Body of pancreas (tissue), 4 donors: ENCODE measurements at regions not wholly inside any gene's neighbourhood (a gene's known extent, or its start where the extent isn't known, plus 50 kb on each side); places are given as distances from the start of the nearest gene placed in this dataset.

ENCODE experiments used
- ATAC-seq: fragments of 150-250 bp; one replicate; pipeline ENCODE4 v1.9.1; 2016
- DNase-seq, 4 donors: peaks; one replicate each; pipeline ENCODE4 v3.0.0-alpha.2; 2019
- H3K27ac ChIP-seq, 4 donors: fragments of 200-600 bp; sonication (generic); 1 replicate in 3 of 4; 2 replicates in 1 of 4; pipeline versions ENCODE4 v1.5.1 to v1.6.1; 2016 to 2019; ENCODE audit warnings: mild to moderate bottlenecking in 1 of 4, mixed read lengths in 1 of 4, moderate library complexity in 1 of 4
- H3K27me3 ChIP-seq, 2 donors: fragments of 200-600 bp; sonication (generic); one replicate each; pipeline ENCODE4 v1.6.0; 2016; ENCODE audit warnings: mild to moderate bottlenecking in 1 of 2
- H3K36me3 ChIP-seq, 2 donors: fragments of 200-600 bp; sonication (generic); replicated peaks in 1 of 2; 2 replicates each; pipeline ENCODE4 v1.5.1; 2016; ENCODE audit warnings: low read depth in 2 of 2; ENCODE audit not compliant: insufficient read depth in 1 of 2
- H3K4me1 ChIP-seq: fragments of 200-600 bp; sonication (generic); one replicate; pipeline ENCODE4 v1.6.0; 2016
- H3K4me3 ChIP-seq, 2 donors: fragments of 200-600 bp; sonication (generic); 1 replicate in 1 of 2; 2 replicates in 1 of 2; pipeline ENCODE4 v1.5.1; 2016 to 2019
- H3K9me3 ChIP-seq, 3 donors: fragments of 200-600 bp; sonication (generic); 1 replicate in 2 of 3; 2 replicates in 1 of 3; pipeline ENCODE4 v1.5.1; 2016
- POLR2A ChIP-seq, 3 donors: fragments of 450-650 bp; IDR thresholded peaks; one replicate each; pipeline ENCODE4 v1.6.1; 2016; ENCODE audit warnings: antibody characterized with exemption in 3 of 3, mild to moderate bottlenecking in 2 of 3
- WGBS, 2 donors: methylation state at CpG; one replicate each; pipeline ENCODE4 v1.1.5; 2017; 5-methylcytosine and 5-hydroxymethylcytosine counted together
- intact Hi-C: fragments of 100-400 bp; cut with DNase I; formaldehyde crosslinking; loops from one replicate; pipeline ENCODE4 v1.15.1; 2023
- TF ChIP-seq, protein P1 (sequence below), 7 experiments: fragments of 450-650 bp in 4 of 7; fragments of 200-600 bp in 3 of 7; sonication (generic) in 3 of 7; IDR thresholded peaks; one replicate each; pipeline ENCODE4 v1.5.1; 2016 to 2019; ENCODE audit warnings: antibody characterized with exemption in 7 of 7

DNA sequence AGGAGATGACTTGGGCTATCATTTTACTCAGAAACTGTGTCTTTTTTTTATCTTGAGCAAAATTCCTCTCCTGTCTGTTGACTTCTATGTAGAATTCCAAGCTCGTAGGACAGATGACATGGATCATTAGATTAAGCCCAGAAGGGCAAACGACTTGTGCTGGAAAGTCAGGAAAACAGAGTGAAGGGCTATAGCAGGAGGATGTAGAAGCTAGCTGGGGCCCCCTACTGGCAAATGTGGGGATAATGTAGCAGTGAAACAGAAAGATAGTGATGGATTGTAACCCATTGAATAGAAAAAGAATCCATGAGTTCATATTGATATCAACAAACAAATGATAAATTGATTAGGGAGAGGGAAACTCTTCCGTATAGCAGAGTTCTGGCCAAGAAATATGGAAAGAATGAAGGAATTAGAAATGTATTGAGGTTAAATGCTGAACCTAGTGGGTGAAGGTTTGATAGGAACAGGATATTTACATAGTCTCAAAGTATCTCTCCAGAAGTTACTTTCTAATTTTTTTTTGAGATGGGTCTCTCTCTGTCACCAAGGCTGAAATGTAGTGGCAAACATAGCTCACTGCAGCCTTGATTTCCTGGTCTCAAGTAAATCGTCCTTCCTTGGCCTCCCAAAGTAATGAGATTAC, 103.6 kb downstream of the LYZL1 start:
- DNase-seq = peak; percentile 46 to 60 (median 50)
- Histone ChIP-seq H3K27ac (no peak overlapping the region), H3K27me3 (no peaks in the 10 kb centered on the region), H3K36me3 (no peaks in the 10 kb centered on the region), H3K4me3 (no peak overlapping the region), H3K4me1 (no peaks in the 10 kb centered on the region), H3K9me3 (no peaks in the 10 kb centered on the region)
- intact Hi-C loops = loop anchor here (10.0 kb wide), 1 partner anchor 52 kb away; no protein-coding TSS in a partner anchor
- peak; percentile 66 for ATAC-seq
- TF ChIP-seq, protein P1, sequence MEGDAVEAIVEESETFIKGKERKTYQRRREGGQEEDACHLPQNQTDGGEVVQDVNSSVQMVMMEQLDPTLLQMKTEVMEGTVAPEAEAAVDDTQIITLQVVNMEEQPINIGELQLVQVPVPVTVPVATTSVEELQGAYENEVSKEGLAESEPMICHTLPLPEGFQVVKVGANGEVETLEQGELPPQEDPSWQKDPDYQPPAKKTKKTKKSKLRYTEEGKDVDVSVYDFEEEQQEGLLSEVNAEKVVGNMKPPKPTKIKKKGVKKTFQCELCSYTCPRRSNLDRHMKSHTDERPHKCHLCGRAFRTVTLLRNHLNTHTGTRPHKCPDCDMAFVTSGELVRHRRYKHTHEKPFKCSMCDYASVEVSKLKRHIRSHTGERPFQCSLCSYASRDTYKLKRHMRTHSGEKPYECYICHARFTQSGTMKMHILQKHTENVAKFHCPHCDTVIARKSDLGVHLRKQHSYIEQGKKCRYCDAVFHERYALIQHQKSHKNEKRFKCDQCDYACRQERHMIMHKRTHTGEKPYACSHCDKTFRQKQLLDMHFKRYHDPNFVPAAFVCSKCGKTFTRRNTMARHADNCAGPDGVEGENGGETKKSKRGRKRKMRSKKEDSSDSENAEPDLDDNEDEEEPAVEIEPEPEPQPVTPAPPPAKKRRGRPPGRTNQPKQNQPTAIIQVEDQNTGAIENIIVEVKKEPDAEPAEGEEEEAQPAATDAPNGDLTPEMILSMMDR (IDR thresholded peaks at IDR 0.05) = peak; percentile 32 to 67 (median 59)
- no peak for TF ChIP-seq POLR2A (IDR thresholded peaks at IDR 0.05)
- WGBS, 2 donors = 24 to 27% methylated on average over 4 of the region's 4 CpGs

DNA sequence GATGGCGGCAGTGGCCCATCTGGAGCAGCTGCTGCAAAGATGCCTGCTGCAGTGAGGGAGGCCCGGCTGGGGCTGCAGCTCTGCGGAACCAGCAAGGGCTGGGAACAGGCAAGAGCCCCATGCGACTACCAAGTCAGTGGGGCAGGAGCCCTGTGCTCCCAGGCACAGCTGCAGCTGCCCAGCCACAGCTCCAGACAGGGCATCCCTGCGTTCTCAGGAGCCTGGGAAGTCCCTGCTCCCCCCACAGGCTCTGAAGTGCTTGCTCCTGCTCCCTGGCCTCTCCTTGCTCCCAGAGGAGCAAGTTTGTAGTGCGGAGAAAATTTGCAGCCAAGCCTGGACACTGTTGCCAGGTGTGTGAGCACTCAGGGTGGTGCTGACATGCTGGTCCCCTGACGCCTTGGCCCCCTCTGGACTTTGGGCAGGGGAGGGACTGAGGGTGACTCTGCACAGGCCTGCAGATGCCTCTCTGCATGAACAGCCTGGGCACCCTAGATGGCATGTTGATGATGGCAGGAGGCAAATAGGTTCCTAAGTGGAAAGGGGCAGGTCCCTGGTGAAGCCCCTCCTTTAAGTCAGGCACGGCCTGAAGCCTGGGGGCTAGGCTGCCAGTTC, 105.6 kb downstream of the LYZL1 start:
- ATAC-seq (no peak), DNase-seq (no peak)
- H3K4me1 ChIP-seq = no peaks in the 10 kb centered on the region
- TF ChIP-seq, protein P1 (IDR thresholded peaks at IDR 0.05) = no peak
- no peak for TF ChIP-seq POLR2A (IDR thresholded peaks at IDR 0.05)
- H3K27ac ChIP-seq = no peak overlapping the region
- H3K4me3 ChIP-seq = no peak overlapping the region
- no peaks in the 10 kb centered on the region for H3K36me3 ChIP-seq
- intact Hi-C loops = loop anchor here (10.0 kb wide), 1 partner anchor 50 kb away; no protein-coding TSS in a partner anchor
- no peaks in the 10 kb centered on the region for H3K27me3 ChIP-seq
- WGBS, 2 donors = 65 to 68% methylated on average over 7 to 8 of the region's 8 CpGs
- H3K9me3 ChIP-seq = no peaks in the 10 kb centered on the region

DNA sequence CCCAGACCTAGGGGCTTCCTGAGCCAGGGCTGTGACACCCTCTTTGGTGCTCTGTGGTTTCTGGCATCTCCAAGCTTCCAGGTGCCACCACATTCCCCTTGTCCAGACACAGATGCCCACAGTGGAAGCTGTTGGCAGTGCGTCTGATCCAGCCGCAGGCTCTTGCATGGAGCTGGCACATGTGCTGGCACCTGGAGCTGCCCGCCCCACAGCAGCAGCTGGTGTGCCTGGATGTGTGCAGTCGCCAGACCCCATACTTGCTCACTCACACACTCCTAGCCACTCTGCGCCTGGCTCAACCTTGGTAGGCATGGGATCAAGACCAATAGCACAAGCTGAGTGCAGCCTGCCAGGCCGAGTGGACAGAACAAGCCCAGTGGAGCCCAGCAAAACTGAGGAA, 106.5 kb downstream of the LYZL1 start:
- Histone ChIP-seq H3K36me3 (no peaks in the 10 kb centered on the region), H3K4me3 (no peak overlapping the region), H3K9me3 (no peaks in the 10 kb centered on the region), H3K27me3 (no peaks in the 10 kb centered on the region), H3K27ac (no peak overlapping the region), H3K4me1 (no peaks in the 10 kb centered on the region)
- no peak for DNase-seq
- intact Hi-C loops = loop anchor here (10.0 kb wide), 1 partner anchor 49 kb away; no protein-coding TSS in a partner anchor
- WGBS, 2 donors = 83% methylated on average over 3 to 6 of the region's 6 CpGs
- no peak for ATAC-seq
- no peak for TF ChIP-seq POLR2A (IDR thresholded peaks at IDR 0.05)
- TF ChIP-seq, protein P1 (IDR thresholded peaks at IDR 0.05) = no peak

DNA sequence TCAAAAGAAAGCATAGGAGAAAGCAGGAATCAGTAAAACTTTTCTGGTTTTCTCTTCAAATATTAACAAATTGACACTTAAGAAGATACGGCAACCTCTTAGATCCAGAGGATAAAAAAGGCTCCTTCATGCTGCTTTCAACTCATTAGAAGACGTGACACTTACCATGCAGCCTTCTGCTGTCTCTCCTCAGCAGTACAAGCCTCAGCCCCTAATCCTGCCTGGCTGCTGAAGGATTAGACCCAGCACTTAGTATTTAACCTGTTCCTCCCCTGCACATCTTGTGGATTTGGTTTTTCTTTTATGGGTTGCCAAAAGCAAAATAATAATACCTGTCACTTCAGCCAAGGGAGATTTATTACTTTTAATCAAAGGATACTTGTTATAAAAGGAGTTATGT, 108.4 kb downstream of the LYZL1 start:
- WGBS, 2 donors = 64 to 89% methylated on average over 2 of the region's 2 CpGs
- intact Hi-C loops = loop anchor here (10.0 kb wide), 1 partner anchor 48 kb away; no protein-coding TSS in a partner anchor
- no peaks in the 10 kb centered on the region for H3K4me1 ChIP-seq

More for the DNA sequence above, 108.4 kb downstream of the LYZL1 start:
- Histone ChIP-seq H3K36me3 (no peaks in the 10 kb centered on the region), H3K27me3 (no peaks in the 10 kb centered on the region), H3K4me3 (no peak overlapping the region), H3K9me3 (no peaks in the 10 kb centered on the region), H3K27ac (no peak overlapping the region)
- no peak for DNase-seq
- no peak for ATAC-seq
- TF ChIP-seq, protein P1 (IDR thresholded peaks at IDR 0.05) = no peak
- TF ChIP-seq POLR2A (IDR thresholded peaks at IDR 0.05) = no peak
